ENCODE measurements at regions not wholly inside any gene's neighbourhood (a gene's known extent, or its start where the extent isn't known, plus 50 kb on each side); places are given as distances from the start of the nearest gene placed in this dataset.
A peak's percentile ranks its signal among the peaks of the same experiment; 100 is the strongest.

- DNase-seq, result no peak
- no peaks in the 10 kb centered on the region for H3K27me3 Mint-ChIP-seq
- no peaks in the 10 kb centered on the region for H3K4me1 Mint-ChIP-seq
- ATAC-seq, result no peak
- H3K4me3 Mint-ChIP-seq, result no peak overlapping the region
- H3K9me3 Mint-ChIP-seq, result no peaks in the 10 kb centered on the region
- H3K27ac Mint-ChIP-seq, result no peak overlapping the region
These were observed 113.4 kb upstream of the SCAF11 start for GRCh38 chr12:46103559-46104383.

GRCh38 chr12:46101485-46101869 lies 111.1 kb upstream of the SCAF11 start:
- no peaks in the 10 kb centered on the region for H3K27me3 Mint-ChIP-seq
- no peak overlapping the region for H3K27ac Mint-ChIP-seq
- peaks cover 0 to under 1% of the 10 kb centered on the region in 2 donors for H3K9me3 Mint-ChIP-seq
- DNase-seq (no peak), ATAC-seq (no peak)
- no peaks in the 10 kb centered on the region for H3K4me1 Mint-ChIP-seq
- no peak overlapping the region for H3K4me3 Mint-ChIP-seq

GRCh38 chr12:46100551-46101484 lies 110.4 kb upstream of the SCAF11 start:
- no peak overlapping the region for H3K27ac Mint-ChIP-seq
- no peaks in the 10 kb centered on the region for H3K4me1 Mint-ChIP-seq
- no peaks in the 10 kb centered on the region for H3K27me3 Mint-ChIP-seq
- no peak for ATAC-seq
- H3K4me3 Mint-ChIP-seq, result no peak overlapping the region
- DNase-seq, result no peak
- peaks cover 0 to 4% of the 10 kb centered on the region in 2 donors for H3K9me3 Mint-ChIP-seq

GRCh38 chr12:46089414-46090162 lies 99.2 kb upstream of the SCAF11 start:
- H3K9me3 Mint-ChIP-seq, result peaks cover 9 to 34% of the 10 kb centered on the region in 2 donors

GRCh38 chr12:46087916-46088439 lies 97.6 kb upstream of the SCAF11 start:
- DNase-seq, result no peak
- ATAC-seq, result no peak
- H3K9me3 Mint-ChIP-seq, result peaks cover 9 to 30% of the 10 kb centered on the region in 2 donors
- H3K4me1 Mint-ChIP-seq, result no peaks in the 10 kb centered on the region
- H3K4me3 Mint-ChIP-seq, result no peak overlapping the region
- peaks cover 14% of the 10 kb centered on the region for H3K27me3 Mint-ChIP-seq
- no peak overlapping the region for H3K27ac Mint-ChIP-seq

More at GRCh38 chr12:46089414-46090162, 99.2 kb upstream of the SCAF11 start:
- Mint-ChIP-seq H3K4me3 (no peak overlapping the region), H3K4me1 (no peaks in the 10 kb centered on the region), H3K27ac (no peak overlapping the region), H3K27me3 (peaks cover 14% of the 10 kb centered on the region)
- DNase-seq, result no peak
- ATAC-seq, result no peak

GRCh38 chr12:46084666-46085631 lies 94.6 kb upstream of the SCAF11 start:
- H3K4me1 Mint-ChIP-seq, result no peaks in the 10 kb centered on the region
- H3K27ac Mint-ChIP-seq, result no peak overlapping the region
- no peak overlapping the region for H3K4me3 Mint-ChIP-seq
- peaks cover 3 to 18% of the 10 kb centered on the region in 2 donors for H3K9me3 Mint-ChIP-seq
- ATAC-seq (no peak), DNase-seq (no peak)
- H3K27me3 Mint-ChIP-seq, result peaks cover 14% of the 10 kb centered on the region

GRCh38 chr12:46082490-46083200 lies 92.3 kb upstream of the SCAF11 start:
- Mint-ChIP-seq H3K4me3 (no peak overlapping the region), H3K9me3 (peaks cover 15 to 34% of the 10 kb centered on the region in 2 donors), H3K27ac (no peak overlapping the region), H3K27me3 (peaks cover 8% of the 10 kb centered on the region), H3K4me1 (no peaks in the 10 kb centered on the region)
- ATAC-seq (no peak), DNase-seq (no peak)

GRCh38 chr12:46073321-46073720 lies 82.9 kb upstream of the SCAF11 start:
- Mint-ChIP-seq H3K4me1 (peaks cover 9% of the 10 kb centered on the region), H3K27me3 (no peaks in the 10 kb centered on the region), H3K9me3 (peaks cover 4 to 9% of the 10 kb centered on the region in 2 donors), H3K4me3 (no peak overlapping the region), H3K27ac (no peak overlapping the region)
- no peak for ATAC-seq
- DNase-seq, result no peak

- peak overlapping the region; percentile 41 to 54 for H3K4me3 Mint-ChIP-seq
These were observed 81.6 kb upstream of the SCAF11 start for GRCh38 chr12:46071769-46072624.

GRCh38 chr12:46071335-46071734 lies 81.0 kb upstream of the SCAF11 start:
- no peak for DNase-seq

More at GRCh38 chr12:46071769-46072624, 81.6 kb upstream of the SCAF11 start:
- Mint-ChIP-seq H3K27ac (peak overlapping the region; percentile 81 to 85), H3K9me3 (no peaks in the 10 kb centered on the region), H3K4me1 (peaks cover 9% of the 10 kb centered on the region), H3K27me3 (no peaks in the 10 kb centered on the region)
- DNase-seq, result peak; percentile 61 to 73
- peak; percentile 94 for ATAC-seq

GRCh38 chr12:46067094-46067493 lies 76.7 kb upstream of the SCAF11 start:
- peaks cover 5% of the 10 kb centered on the region for H3K4me1 Mint-ChIP-seq
- H3K27me3 Mint-ChIP-seq, result no peaks in the 10 kb centered on the region
- H3K9me3 Mint-ChIP-seq, result no peaks in the 10 kb centered on the region
- no peak overlapping the region for H3K4me3 Mint-ChIP-seq
- no peak for DNase-seq
- ATAC-seq, result no peak
- no peak overlapping the region for H3K27ac Mint-ChIP-seq

More at GRCh38 chr12:46071335-46071734, 81.0 kb upstream of the SCAF11 start:
- Mint-ChIP-seq H3K4me1 (peaks cover 9% of the 10 kb centered on the region), H3K9me3 (no peaks in the 10 kb centered on the region), H3K27me3 (no peaks in the 10 kb centered on the region), H3K4me3 (no peak overlapping the region), H3K27ac (no peak overlapping the region)
- ATAC-seq, result peak; percentile 31

- Mint-ChIP-seq H3K4me3 (no peak overlapping the region), H3K9me3 (peaks cover 0 to under 1% of the 10 kb centered on the region in 2 donors), H3K27ac (no peak overlapping the region), H3K4me1 (no peaks in the 10 kb centered on the region), H3K27me3 (peaks cover under 1% of the 10 kb centered on the region)
- no peak for DNase-seq
- no peak for ATAC-seq
These were observed 75.2 kb upstream of the SCAF11 start for GRCh38 chr12:46065412-46066166.
